PC-9 (cell line): ENCODE measurements at regions not wholly inside any gene's neighbourhood (a gene's known extent, or its start where the extent isn't known, plus 50 kb on each side); places are given as distances from the start of the nearest gene placed in this dataset.

Experiments
- BruUV-seq: library from RNA; stranded (reverse); fragments of 400-500 nt; replicated peaks from 2 replicates; lab custom pipeline; 2021; lab: Mats Ljungman, UMichigan
- CTCF ChIA-PET: fragments of 300-600 bp; sonication (Branson Sonifier 250); formaldehyde crosslinking; loops from one replicate; lab custom pipeline; 2022; ENCODE audit warnings: antibody characterized with exemption; lab: Charles Lee
- POLR2A ChIA-PET: fragments of 300-600 bp; sonication (Branson Sonifier 250); formaldehyde crosslinking; loops from one replicate; lab custom pipeline; 2022; ENCODE audit warnings: antibody characterized with exemption; ENCODE audit not compliant: unreplicated experiment; lab: Charles Lee
- DNase-seq, 2 experiments: peaks; one replicate each; pipeline versions ENCODE4 v3.0.0 to v3.0.0-alpha.2; 2015 to 2022; ENCODE audit warnings: mixed read lengths in 1 of 2
- H2AFZ ChIP-seq: fragments of 200-600 bp; sonication (generic); 2 replicates; pipeline ENCODE4 v1.8.1; 2017; ENCODE audit warnings: antibody characterized with exemption
- H3F3A ChIP-seq: fragments of 200-600 bp; sonication (generic); 2 replicates; pipeline ENCODE4 v1.8.1; 2017; ENCODE audit warnings: antibody characterized with exemption, mild to moderate bottlenecking, low read depth; ENCODE audit not compliant: insufficient read depth
- H3K27ac ChIP-seq: fragments of 200-600 bp; sonication (generic); 2 replicates; pipeline ENCODE4 v1.6.1; 2016; ENCODE audit warnings: mixed run types
- H3K27me3 ChIP-seq: fragments of 200-600 bp; sonication (generic); 2 replicates; pipeline ENCODE4 v1.6.1; 2016; ENCODE audit warnings: low read depth, mixed run types; ENCODE audit not compliant: insufficient read depth
- H3K36me3 ChIP-seq: fragments of 200-600 bp; sonication (generic); 2 replicates; pipeline ENCODE4 v1.6.1; 2016; ENCODE audit warnings: low read depth, mixed run types
- H3K4me1 ChIP-seq: fragments of 200-600 bp; sonication (generic); replicated peaks from 2 replicates; pipeline ENCODE4 v1.6.1; 2016; ENCODE audit warnings: mixed run types; ENCODE audit not compliant: insufficient read depth
- H3K4me2 ChIP-seq: fragments of 200-600 bp; sonication (generic); 2 replicates; pipeline ENCODE4 v1.6.1; 2017; ENCODE audit warnings: mixed run types
- H3K4me3 ChIP-seq: fragments of 200-600 bp; sonication (generic); 2 replicates; pipeline ENCODE4 v1.6.1; 2016; ENCODE audit warnings: mixed run types
- H3K79me2 ChIP-seq: fragments of 200-600 bp; sonication (generic); 2 replicates; pipeline ENCODE4 v1.6.1; 2017; ENCODE audit warnings: low read depth, mixed run types
- H3K9me2 ChIP-seq: fragments of 200-600 bp; sonication (generic); 2 replicates; pipeline ENCODE4 v1.8.1; 2017; ENCODE audit warnings: mild to moderate bottlenecking; ENCODE audit not compliant: insufficient read depth
- H3K9me3 ChIP-seq: fragments of 200-600 bp; sonication (generic); 2 replicates; pipeline ENCODE4 v1.8.1; 2016; ENCODE audit warnings: low read depth; ENCODE audit not compliant: insufficient read depth
- H4K20me1 ChIP-seq: fragments of 200-600 bp; sonication (generic); 2 replicates; pipeline ENCODE4 v1.8.1; 2017; ENCODE audit not compliant: insufficient read depth
- CTCF ChIP-seq: fragments of 200-600 bp; sonication (generic); conservative IDR thresholded peaks from 2 replicates; pipeline ENCODE4 v1.6.1; 2017; ENCODE audit warnings: mixed run types, antibody characterized with exemption, mild to moderate bottlenecking, moderate library complexity
- EZH2 ChIP-seq: fragments of 200-600 bp; sonication (generic); IDR thresholded peaks from 2 replicates; pipeline ENCODE4 v1.8.0; 2017; ENCODE audit warnings: antibody characterized with exemption, low read depth
- intact Hi-C: fragments of 100-400 bp; cut with micrococcal nuclease; formaldehyde crosslinking; loops from one replicate; pipeline ENCODE4 v1.10.0; 2022; ENCODE audit not compliant: unreplicated experiment

- POLR2A ChIA-PET = no interaction called here
- Histone ChIP-seq H3K9me2 (no peaks in the 10 kb centered on the region), H3K9me3 (no peaks in the 10 kb centered on the region), H2AFZ (no peak overlapping the region), H3K27me3 (peaks cover 26% of the 10 kb centered on the region; the same call in 1 of the 2 replicates), H3K27ac (no peak overlapping the region), H3K4me3 (no peak overlapping the region), H3K79me2 (no peaks in the 10 kb centered on the region), H3K36me3 (no peaks in the 10 kb centered on the region), H3K4me1 (no peaks in the 10 kb centered on the region), H4K20me1 (no peaks in the 10 kb centered on the region), H3K4me2 (no peak overlapping the region), H3F3A (no peaks in the 10 kb centered on the region)
- no peak for TF ChIP-seq EZH2
- TF ChIP-seq CTCF = no peak
- CTCF ChIA-PET = no interaction called here
- BruUV-seq = no TSS peak
- no peak for DNase-seq
- intact Hi-C loops = no loop called here
These were observed 213.8 kb downstream of the URB2 start for GRCh38 chr1:229839800-229840199.

- Histone ChIP-seq H3K36me3 (no peaks in the 10 kb centered on the region), H3K79me2 (no peaks in the 10 kb centered on the region), H3K4me1 (no peaks in the 10 kb centered on the region), H3K9me2 (no peaks in the 10 kb centered on the region), H3K4me3 (no peak overlapping the region), H4K20me1 (no peaks in the 10 kb centered on the region), H3K27ac (no peak overlapping the region), H3F3A (no peaks in the 10 kb centered on the region), H3K9me3 (no peaks in the 10 kb centered on the region), H3K27me3 (peaks cover 11% of the 10 kb centered on the region; the same call in 1 of the 2 replicates), H3K4me2 (no peak overlapping the region), H2AFZ (no peak overlapping the region)
- POLR2A ChIA-PET = no interaction called here
- CTCF ChIA-PET = no interaction called here
- TF ChIP-seq EZH2 = no peak
- no peak for TF ChIP-seq CTCF
- no peak for DNase-seq
- intact Hi-C loops = no loop called here
- no TSS peak for BruUV-seq
These were observed 215.2 kb downstream of the URB2 start for GRCh38 chr1:229841230-229841629.

GRCh38 chr1:229842302-229843255, 216.5 kb downstream of the URB2 start:
- Histone ChIP-seq H3K27me3 (peaks cover 7% of the 10 kb centered on the region; the same call in 1 of the 2 replicates), H3F3A (no peaks in the 10 kb centered on the region), H4K20me1 (no peaks in the 10 kb centered on the region), H3K79me2 (no peaks in the 10 kb centered on the region), H3K36me3 (no peaks in the 10 kb centered on the region), H3K4me3 (no peak overlapping the region), H3K9me3 (no peaks in the 10 kb centered on the region), H3K4me1 (no peaks in the 10 kb centered on the region), H2AFZ (no peak overlapping the region), H3K9me2 (no peaks in the 10 kb centered on the region), H3K27ac (no peak overlapping the region), H3K4me2 (no peak overlapping the region)
- POLR2A ChIA-PET = interaction anchor here (0.6 kb wide), 1 partner anchor 1798 kb away, joined by 4 read pairs; no protein-coding TSS in a partner anchor
- no peak for DNase-seq
- no TSS peak for BruUV-seq
- CTCF ChIA-PET = no interaction called here
- no peak for TF ChIP-seq EZH2
- no peak for TF ChIP-seq CTCF
- intact Hi-C loops = no loop called here
